GM18907 (cell line): ENCODE measurements at regions not wholly inside any gene's neighbourhood (a gene's known extent, or its start where the extent isn't known, plus 50 kb on each side); places are given as distances from the start of the nearest gene placed in this dataset.
"Not testable (repeated sequence)": the region's sequence is repeated elsewhere in the genome, so short reads cannot be mapped to it uniquely, and the experiment has no call there.

Experiments
- ATAC-seq: cut with Tn5 transposase; IDR thresholded peaks from one replicate; pipeline ENCODE4 v1.9.1; 2021; ENCODE audit warnings: mild to moderate bottlenecking, moderate library complexity; ENCODE audit not compliant: unreplicated experiment

DNA sequence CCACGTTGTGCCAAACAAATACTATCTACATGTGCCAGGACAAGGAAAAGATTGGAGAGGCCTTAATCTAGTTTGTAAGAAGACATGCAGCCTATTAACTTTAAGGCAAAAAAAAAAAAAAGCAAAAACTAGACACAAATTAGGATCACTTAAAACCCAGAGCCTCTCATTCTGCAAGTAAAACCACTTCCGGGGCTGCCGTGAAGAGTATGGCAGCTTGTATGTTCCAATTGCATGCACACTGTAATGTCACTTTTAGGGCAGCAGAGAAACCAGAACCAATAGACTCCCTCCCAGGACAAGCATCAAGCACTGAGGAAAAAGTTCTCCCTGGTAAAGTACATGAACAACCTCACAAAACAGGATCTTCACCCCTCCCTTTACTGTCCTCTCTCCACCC is 70.6 kb downstream of the RSL24D1 start:
- ATAC-seq = no peak

DNA sequence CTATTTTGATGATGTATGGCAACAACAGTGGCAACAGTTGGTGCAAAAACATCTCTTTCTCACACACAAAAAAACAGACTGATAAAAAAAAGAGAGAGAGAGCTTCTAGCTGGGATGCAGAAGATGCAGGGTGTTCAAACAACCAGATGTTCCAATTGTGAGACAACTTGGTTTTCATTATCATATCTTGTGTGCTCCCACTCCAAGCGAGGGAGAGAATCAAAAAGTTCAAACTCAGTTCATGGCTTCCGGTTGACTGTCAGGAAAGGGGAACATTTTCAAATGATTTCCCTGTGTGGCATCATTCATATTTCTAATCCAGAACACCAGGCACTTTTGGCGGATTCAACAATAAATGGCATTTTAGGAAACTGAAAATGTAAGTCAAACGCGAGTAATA is 72.1 kb downstream of the RSL24D1 start:
- ATAC-seq = no peak

DNA sequence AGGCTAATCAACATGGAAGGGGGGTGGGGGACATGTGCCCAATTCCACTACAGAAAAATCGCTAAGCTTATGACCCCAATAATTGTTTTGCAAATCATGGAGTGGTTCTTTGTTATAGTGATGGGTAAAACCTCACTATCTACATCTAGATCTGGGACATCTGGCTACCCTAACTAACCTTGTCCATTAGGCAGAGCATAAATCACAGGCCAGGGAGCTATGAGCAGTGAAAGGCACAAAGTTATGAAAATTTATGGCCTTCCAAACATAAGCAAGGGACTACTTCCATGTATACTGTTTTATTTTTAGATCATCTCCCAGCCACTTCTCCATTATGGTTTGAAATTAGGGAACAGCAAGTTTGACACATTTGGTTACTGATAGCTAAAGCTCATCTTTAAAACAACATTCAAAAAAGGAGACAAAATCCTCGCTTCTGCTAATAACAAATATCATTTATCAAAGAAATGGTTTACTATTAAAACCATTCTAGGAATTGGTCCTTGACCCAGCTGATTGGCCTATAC is 78.3 kb downstream of the RSL24D1 start:
- ATAC-seq = no peak

DNA sequence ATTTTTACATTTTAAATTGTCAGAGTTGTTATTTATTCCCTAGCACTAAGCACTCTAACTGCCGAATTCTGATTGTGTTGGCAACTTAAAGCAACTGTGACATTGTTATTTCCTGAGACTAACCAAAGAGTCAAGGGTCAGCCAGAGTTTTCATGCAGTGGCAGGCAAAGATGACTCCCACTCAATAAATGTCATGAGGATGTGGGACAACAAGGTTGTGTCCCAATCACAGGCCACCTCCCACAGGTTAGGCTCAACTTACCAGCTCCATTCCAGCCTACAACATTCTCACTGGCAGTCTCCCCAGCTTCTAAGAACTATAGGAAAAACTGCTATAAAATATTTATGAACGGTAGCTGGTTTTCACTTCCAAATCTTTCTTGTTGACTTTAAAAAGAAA is 80.1 kb downstream of the RSL24D1 start:
- no peak for ATAC-seq

DNA sequence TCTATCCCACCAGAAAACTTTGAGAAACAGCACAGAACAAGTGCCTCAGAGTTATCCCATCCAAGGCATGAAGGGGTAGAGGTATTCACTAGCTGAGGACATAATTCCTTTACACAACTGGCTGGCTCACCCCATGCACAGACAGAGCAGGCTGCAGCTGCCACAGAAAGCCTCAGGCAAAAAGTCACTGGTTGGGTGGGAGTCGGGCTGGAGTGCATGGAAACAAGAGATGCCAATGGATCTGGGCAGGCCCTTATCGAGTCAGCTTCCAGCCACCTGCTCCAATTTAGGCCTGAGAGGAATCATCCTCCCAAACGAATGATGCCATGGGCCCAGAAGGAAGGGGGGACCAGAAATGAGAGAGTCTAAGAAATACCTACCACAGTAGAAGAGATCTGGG is 83.0 kb downstream of the RSL24D1 start:
- no peak for ATAC-seq

DNA sequence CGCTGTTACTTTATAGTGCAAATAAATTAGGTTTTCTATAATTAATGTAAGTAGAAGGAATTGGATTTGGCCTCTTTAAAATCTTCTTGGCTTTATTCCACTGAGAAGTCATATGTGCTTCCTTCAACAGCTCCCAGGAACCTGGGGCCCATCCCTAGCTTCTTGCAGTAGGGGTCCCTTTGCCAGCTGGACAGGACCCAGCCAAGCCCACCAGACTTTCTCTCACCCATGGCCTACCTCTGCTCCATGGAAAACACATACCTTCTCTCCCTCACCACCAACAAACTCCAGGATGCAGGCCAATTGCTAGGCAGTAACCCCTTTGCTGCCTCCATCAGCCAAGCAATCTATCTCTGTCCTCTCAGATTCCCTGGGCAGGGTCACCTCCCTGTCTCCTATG is 84.0 kb downstream of the RSL24D1 start:
- ATAC-seq = no peak

DNA sequence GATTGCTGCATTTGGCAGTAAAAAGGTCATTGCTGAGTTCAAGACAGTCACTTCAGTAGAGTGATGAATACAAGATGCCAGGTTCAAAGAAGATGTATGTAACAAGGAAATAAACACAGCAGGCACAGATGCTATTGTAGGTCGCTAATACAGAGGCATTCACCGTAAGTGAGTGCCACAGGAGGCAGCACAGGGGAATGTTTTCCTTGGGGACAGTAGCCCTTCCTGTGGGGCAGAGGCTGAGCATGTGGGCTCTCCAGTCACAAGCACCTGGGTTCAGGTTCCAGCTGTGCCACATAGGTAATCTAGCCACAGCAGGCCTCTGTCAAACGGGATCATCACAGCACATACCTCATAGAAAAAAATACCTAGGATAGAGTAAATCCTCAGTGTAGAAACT is 86.3 kb downstream of the RSL24D1 start:
- ATAC-seq = no peak

DNA sequence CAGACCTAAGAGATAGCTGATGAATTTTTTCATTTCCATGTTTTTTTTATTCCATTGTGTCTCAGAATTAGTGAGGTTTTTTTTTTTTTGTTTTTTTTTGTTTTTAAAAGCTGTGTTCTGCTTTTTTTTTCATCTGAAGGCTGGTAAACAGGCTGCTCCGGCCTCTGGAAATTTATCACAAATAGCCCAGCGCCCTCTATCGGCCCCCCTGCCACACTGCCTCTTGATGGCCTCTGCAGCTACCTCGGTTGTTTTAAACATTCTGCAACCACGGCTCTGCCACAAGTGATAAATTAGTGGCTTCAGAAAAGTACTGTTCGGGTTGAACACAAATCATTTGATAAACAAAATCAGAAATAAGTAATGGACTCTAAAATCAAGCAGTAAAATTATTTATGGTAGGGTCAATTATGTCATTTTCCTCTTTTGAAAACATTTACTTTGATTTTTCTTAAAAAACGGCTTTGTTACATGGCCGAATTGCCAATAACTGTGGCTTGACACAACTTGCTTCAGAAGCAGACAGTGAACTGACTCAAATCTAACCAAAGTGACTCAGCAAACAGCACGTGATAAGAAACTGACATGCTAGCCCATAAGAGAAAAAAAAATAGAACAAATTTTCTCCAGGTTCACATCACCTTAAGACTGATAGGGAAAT is 87.8 kb downstream of the RSL24D1 start:
- no peak for ATAC-seq

DNA sequence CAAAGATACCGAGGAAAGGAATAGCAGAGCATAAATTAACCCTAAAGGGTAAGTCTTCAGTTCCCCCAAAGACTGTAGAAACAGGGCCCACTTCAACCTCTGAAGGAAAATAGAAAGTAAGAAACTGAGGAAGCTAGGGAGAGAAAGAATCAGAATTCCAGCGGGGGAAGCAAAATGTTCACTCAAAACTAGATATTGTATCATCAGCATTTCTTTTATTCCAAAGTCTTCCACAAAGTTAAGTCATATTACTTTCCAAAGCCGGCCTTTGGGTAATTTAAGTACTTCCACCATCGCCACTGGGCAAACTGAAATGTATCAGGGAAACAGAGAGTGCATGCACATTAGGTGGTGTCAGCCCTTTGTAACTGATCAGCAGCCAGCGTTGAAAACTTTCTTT is 88.3 kb downstream of the RSL24D1 start:
- ATAC-seq = no peak

DNA sequence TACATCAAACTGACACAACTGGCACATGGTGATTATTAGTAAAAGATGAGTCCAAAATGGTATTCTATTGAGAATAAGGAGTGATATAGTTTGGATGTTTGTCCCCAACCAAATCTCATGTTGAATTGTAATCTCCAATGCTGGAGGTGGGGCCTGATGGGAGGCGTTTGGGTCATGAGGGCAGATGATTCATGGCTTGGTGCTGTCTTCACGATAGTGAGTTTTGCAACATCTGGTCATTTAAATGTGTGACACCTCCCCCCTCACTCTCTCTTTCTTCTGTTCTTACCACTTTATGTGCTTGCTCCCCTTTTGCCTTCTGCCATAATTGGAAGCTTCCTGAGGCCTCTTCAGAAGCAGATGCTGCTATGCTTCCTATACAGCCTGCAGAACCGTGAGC is 90.6 kb downstream of the RSL24D1 start:
- ATAC-seq = no peak

DNA sequence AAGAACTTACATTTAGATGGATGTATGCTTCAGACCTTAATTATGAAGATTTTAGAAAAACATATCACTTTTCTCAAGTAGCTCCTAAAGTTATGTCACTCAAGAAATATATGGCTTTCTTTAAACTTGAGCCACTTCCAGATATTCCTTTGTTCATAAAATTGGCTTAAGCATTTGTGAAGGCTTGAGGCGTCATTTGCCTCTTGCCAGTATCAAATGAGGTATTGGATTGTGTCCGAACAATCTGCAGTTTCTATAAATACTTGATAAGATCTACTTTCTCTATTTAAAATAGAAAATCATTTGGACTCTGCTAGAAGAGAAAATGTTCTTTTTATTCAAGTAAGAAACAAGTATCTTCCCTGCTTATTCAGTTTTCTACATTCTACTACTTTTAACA is 102.6 kb downstream of the RSL24D1 start:
- ATAC-seq = no peak

DNA sequence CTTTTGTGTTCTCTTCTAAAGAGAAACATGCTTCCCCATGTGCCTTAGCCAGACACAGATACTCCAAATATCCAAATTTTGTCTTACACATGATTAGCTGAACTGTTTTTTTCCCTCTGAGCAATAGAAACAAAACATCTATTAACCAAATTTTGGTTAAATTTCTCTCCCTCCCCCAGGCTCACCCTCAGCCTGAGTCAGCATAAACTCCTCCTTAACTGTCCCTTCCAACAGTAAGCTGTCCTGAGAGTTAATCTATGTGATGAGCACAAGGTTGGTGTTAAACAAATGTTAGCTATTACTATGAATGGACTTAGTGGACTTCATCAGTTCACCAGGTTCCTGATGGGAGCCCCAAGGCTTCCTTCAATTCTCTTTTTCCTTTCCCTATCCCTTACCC is 108.5 kb downstream of the RSL24D1 start:
- no peak for ATAC-seq

DNA sequence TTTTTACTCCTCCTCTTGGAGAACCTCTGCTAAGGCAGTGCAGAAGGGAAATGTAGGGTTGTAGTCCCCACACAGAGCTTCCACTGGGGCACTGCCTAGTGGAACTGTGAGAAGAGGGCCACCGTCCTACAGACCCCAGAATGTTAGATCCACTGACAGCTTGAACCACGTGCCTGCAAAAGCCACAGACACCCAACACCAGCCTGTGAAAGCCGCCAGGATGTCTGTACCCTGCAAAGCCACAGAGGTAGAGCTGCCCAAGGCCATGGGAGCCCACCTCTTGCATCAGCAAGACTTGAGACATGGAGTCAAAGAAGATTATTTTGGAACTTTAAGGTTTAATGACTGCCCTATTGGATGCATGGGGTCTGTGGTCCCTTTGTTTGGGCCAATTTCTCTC is 112.1 kb downstream of the RSL24D1 start:
- no peak for ATAC-seq

DNA sequence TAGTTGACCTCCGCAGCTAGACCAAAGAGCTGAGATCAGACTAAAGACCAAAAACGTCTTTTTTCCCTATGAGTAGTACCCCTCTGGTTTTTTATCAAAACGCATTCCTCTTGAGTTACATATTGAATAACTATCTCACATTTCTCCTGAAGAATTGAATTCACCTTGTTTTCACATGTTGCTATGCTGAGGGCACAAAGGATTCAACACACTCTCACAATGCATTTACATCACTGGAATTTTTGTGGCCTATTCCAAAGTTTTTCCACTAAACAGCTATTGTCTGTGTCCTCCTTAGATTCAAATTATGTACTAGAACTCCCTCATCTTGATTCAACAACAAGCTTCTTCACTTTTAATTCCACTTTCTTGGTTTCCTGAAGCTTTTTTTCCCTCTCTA is 112.5 kb downstream of the RSL24D1 start:
- no peak for ATAC-seq

DNA sequence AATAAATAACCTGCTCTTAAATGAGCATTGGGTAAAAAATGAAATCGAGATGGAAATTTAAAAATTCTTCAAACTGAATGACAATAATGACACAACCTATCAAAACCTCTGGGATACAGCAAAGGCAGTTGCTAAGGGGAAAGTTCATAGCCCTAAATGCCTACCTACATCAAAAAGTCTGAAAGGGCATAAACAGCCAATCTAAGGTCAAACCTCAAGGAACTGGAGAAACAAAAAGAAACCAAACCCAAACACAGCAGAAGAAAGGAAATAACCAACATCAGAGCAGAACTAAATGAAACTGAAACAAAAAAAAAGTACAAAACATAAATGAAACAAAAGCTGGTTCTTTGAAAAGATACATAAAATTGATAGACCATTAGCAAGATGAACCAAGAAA is 119.7 kb downstream of the RSL24D1 start:
- ATAC-seq = not testable (repeated sequence)

DNA sequence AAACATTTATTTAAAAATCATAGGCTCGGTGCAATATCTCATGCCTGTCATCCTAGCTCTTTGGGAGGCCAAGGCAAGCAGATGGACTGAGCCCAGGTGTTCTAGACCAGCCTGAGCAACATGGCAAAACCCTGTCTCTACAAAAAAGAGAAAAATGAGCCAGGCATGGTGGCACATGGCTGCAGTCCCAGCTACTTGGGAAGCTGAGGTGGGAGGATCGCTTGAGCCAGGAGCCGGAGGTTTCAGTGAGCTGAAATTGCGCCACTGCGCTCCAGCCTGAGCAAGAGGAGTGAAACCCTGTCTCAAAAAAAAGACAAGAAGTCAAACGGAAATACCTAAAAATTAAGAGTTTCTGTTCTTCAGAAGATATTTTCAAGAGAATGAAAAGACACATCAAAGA is 122.3 kb downstream of the RSL24D1 start:
- no peak for ATAC-seq

DNA sequence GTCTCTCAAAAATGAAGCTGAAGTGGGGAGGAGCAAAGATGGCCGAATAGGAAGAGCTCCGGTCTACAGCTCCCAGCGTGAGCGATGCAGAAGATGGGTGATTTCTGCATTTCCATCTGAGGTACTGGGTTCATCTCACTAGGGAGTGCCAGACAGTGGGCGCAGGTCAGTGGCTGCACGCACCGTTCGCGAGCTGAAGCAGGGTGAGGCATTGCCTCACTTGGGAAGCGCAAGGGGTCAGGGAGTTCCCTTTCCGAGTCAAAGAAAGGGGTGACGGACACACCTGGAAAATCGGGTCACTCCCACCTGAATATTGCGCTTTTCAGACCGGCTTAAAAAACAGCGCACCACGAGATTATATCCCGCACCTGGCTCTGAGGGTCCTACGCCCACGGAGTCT is 132.8 kb downstream of the RSL24D1 start:
- not testable (repeated sequence) for ATAC-seq

DNA sequence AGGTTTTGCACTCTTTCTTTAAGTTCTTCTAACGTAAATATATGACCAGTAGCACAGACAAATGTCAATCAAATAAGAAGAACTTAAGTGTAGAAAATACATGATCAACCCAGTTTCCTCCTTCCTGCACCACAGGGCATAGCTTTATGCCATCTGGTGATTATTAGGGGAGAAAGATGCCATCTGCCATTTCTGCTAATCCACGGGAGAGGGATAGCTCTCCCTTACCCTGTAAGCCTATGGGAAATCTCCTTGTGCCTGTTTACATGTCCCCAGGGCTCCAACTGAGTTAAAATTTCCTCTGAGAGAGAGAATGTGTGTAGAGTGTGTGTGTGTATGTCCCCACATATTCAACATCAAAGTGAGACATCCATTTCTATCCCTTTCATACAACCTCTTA is 135.9 kb downstream of the RSL24D1 start:
- no peak for ATAC-seq

DNA sequence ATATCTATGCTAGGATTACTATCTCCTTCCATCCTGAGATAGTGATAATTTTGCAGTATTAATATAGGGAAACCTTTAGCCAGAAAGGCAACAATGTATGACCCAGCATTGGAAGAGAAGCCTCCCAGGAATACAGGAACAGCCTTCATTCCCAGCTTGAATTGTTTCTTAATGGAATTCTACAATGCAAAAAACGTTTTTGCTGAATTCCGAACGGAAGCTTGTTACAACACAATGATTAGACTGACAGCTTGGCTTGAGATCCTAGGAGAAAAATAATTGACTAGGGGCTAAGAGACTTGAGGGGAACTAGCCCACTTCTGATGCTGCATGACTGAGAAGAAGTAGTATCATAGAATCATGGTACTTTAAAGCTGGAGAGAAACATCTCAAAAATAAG is 140.2 kb downstream of the RSL24D1 start:
- ATAC-seq = no peak

DNA sequence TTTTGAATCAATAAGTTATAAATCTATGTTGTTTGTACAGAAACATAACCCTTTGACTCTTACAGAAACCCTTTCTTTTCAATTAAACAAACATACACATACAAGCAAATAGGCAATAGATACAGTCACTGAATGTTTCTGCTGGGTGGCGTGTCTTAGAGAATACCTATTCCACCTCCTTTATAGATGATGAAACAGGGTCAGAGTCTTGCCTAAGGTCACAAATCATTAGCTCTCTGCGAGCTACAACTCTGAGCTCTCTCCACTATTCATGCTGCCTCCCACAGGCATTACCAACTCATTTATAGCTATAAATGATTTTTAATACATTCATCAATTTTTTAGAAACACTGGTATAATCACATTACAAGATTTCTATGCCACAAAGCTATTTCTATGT is 152.6 kb downstream of the RSL24D1 start:
- no peak for ATAC-seq

DNA sequence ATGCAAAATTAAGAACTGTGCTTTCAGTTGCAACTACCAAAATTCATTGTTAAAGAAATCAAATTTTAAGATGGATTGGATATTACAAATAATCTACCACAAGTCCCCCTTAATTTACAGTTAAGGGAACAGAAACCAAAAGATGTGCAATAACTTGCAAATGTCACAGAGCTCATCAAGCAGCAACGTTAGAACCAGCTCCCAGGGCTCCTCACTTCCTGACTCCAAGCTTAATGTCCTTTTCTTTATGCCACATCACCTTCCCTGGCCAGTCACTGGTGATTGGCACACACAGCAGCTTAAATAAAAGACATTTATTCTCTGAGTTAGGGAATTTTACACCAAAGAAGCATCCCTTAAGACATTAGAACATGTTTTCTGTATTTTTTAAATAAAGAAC is 159.7 kb downstream of the RSL24D1 start:
- no peak for ATAC-seq

DNA sequence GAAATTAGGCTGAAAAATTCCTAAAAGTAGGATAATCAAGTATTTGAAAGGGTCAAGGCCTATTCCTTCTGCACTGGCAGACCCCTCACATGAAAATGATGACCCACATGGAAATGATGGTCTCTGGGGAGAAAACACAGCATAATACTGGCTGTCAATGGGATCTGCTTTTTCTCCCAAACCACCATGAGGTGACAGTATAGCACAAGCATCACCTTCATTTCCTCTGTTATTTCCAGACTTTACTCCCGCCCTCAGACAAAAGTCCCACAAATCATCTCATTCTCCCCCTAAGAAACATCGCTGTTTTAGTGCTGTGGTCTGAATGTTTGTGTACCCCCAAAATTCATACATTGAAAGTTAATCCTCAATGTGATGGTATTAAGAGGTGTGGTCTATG is 161.0 kb downstream of the RSL24D1 start:
- no peak for ATAC-seq

DNA sequence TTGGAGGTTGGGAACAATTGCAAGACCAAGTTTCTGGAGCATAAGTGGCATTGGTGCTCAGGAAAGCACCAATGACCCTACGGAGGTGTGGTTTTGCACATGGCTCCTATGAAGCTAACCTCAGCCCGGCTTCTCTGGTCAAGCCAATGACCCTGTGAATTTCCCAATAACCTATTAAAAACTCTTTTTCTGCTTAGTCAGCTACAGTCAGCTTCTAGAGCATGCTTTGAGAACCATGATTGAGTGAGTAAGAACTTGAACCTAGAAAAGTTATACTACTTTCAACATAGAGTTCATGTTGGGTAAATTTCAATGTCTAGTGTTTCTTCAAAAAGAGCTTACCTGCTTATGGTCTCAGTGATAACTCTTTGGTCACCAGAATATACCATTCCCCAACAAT is 163.2 kb downstream of the RSL24D1 start:
- no peak for ATAC-seq
